ENCODE measurements at regions not wholly inside any gene's neighbourhood (a gene's known extent, or its start where the extent isn't known, plus 50 kb on each side); places are given as distances from the start of the nearest gene placed in this dataset.
"Not testable (repeated sequence)": the region's sequence is repeated elsewhere in the genome, so short reads cannot be mapped to it uniquely, and the experiment has no call there.

GRCh38 chr9:64370344-64370743 lies 914.7 kb downstream of the FOXD4L5 start:
- H3K4me3 ChIP-seq (ENCODE audit: low read depth, low read length); DNase-seq (ENCODE audit: low read depth): not testable (repeated sequence)

DNA sequence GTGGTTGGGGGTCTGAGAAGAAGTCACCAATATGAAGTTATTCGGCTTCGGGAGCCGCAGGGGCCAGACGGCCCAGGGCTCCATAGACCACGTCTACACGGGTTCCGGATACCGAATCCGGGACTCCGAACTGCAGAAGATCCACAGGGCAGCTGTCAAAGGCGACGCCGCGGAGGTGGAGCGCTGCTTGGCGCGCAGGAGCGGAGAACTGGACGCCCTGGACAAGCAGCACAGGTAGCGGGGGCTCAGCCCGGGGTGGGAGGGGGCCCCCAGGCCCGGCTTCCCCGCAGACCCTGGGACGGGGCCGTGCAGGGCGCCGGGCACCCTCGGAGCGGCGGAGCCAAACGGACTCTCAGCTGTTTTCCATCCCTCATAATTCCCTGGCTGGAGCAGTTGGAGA lies 915.4 kb downstream of the FOXD4L5 start:
- not testable (repeated sequence) for H3K4me3 ChIP-seq (ENCODE audit: low read depth, low read length); DNase-seq (ENCODE audit: low read depth)

DNA sequence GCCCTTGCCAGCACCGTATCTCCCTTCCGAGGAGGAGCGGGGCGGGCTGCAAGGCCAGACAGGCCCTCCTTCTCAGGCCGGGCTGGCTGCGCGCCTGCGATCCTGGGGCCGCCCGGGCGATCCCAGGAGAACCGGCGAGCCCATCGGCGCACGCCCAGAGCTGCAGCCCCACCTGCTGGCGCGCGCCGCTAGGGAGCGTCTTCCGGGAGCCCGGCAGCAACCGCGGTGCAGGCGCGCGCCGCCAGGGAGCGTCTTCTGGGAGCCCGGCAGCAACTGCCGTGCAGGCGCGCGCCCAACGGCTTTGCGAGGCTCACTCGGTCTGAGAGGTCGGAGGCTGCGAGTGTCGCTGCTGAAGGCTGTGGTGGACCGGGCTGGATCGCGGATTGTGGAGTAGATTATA lies 915.9 kb downstream of the FOXD4L5 start:
- not testable (repeated sequence) for DNase-seq (ENCODE audit: low read depth); H3K4me3 ChIP-seq (ENCODE audit: low read depth, low read length)
- TF ChIP-seq, protein P1, sequence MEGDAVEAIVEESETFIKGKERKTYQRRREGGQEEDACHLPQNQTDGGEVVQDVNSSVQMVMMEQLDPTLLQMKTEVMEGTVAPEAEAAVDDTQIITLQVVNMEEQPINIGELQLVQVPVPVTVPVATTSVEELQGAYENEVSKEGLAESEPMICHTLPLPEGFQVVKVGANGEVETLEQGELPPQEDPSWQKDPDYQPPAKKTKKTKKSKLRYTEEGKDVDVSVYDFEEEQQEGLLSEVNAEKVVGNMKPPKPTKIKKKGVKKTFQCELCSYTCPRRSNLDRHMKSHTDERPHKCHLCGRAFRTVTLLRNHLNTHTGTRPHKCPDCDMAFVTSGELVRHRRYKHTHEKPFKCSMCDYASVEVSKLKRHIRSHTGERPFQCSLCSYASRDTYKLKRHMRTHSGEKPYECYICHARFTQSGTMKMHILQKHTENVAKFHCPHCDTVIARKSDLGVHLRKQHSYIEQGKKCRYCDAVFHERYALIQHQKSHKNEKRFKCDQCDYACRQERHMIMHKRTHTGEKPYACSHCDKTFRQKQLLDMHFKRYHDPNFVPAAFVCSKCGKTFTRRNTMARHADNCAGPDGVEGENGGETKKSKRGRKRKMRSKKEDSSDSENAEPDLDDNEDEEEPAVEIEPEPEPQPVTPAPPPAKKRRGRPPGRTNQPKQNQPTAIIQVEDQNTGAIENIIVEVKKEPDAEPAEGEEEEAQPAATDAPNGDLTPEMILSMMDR (IDR thresholded peaks at IDR 0.05; ENCODE audit: low read depth, low read length, missing control alignments) = peak; percentile 32

DNA sequence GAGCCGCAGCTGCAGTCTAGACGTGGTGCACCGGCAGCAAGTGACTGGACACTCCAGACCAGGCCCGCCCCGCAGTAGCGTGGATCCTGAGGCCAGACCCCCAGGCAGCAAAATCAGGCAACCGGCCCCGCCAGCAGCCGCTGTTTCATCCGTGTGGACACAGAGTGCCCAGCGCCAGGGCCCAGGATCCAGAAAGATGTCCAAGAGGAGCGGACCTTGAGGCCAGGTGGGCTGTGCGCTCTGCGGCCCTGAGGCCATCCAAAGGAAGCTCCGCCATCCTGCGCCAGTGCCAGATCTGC lies 916.4 kb downstream of the FOXD4L5 start:
- not testable (repeated sequence) for H3K4me3 ChIP-seq (ENCODE audit: low read depth, low read length)

DNA sequence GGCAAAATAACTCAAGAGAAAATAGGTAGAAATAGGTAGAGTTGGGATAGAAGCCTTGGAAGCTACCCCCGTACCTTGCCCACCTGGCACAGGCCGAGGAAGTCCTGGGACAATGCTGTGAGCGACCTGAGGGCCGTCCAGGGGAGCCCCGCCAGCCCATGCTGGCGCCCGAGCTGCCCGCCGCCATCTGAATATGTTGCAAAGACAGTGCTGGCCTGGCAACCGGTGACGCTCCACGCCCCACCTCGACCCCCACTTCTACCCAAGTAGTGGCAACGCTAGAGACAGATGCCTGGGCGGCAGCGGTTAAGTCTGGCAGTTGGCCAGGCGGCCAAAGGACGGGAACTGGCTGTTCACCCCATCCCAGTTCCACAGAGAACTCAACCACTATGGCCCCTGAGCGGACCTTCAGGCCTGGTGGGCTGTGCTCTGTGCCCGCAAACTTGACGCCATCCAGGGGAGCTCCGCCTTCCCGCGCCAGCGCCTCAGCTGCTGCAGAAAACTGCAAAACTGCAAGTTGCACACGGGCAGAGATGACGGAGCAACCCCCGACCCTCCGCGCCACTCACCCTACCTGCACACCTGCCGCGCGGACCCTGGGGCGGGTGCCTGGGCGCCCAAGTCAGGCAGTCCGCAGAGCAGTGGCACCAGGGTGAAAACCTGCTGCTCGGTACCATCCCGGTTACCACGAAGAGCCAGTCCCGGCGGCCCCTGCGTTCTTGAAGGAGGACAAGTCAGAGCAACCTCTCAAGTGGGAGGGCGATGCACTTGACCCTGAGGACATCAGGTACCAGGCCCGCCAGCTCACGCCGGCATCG lies 917.0 kb downstream of the FOXD4L5 start:
- DNase-seq (ENCODE audit: low read depth) = not testable (repeated sequence)

More for the DNA sequence above, 916.4 kb downstream of the FOXD4L5 start:
- DNase-seq (ENCODE audit: low read depth) = not testable (repeated sequence)

More for the DNA sequence above, 917.0 kb downstream of the FOXD4L5 start:
- not testable (repeated sequence) for H3K4me3 ChIP-seq (ENCODE audit: low read depth, low read length)
